ENCODE measurements at regions not wholly inside any gene's neighbourhood (a gene's known extent, or its start where the extent isn't known, plus 50 kb on each side); places are given as distances from the start of the nearest gene placed in this dataset.

GRCh38 chr6:44560458-44561059, 173.1 kb downstream of the CDC5L start:
- no peak for DNase-seq (ENCODE audit: low read depth)

DNA sequence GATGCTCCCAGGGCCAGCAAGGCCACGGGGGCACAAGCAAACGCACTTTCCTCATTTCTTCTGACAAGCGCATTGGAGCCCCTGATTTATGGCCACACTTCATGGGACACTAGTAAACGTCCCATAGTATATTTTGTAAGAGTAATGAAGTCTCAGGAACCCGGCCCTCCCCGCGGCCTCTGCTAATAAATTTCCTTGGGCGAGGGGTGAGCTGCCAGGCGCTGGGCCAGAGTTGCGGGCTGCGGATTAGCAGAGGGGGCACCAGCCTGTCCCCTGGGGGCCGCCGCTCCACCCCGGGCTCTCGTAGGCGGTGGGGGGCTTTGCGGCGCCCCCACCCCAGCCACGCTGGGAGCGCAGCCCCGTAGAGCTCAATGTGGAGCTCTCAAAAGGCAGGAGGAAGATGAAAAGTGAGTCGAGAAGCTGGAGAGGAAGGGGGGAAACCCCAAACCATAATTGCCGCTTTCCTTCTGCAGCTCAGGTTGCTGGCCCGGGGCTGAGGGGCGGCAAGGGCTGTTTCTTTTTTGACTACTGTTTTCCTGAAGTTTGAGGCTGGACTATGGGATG, 173.6 kb downstream of the CDC5L start:
- DNase-seq (ENCODE audit: low read depth) = no peak

DNA sequence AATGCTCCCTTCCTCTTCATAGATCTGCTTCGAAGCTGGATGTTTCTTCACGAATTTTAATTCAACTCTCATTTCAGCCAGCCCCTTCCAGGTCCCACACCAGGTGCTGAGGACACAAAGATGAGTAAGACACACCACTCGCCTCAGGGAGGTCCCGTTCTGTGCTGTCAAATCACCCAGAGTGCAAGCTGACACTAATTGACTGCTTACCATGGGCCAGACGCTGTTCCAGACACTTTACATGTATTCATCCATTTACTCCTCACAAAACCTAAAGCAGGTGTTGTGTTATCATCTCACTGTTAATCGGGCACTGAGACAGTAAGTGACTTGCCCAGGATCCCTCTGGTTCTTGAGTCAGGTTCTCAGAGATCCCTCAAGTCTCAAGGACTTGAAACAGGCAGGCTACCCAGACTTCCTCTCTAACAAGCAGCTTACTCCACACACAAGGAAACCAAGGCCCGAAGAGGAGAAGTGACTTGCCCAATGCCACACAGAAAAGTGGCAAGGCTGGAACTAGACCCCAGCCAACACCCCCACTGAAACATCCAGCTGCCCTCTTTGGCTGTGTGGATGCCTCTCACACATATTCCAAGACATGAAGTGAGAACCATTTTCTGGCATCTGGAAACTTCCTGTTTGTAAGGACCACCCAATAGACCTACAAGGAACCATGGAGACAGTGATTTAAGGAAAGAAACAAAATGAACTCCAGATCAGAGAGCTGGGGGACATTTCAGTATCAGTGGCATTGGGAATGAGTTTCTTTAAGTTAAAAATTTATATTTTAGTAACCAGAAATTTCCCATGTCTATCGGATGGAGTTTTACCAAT, 174.5 kb downstream of the CDC5L start:
- DNase-seq (ENCODE audit: low read depth) = no peak

- no peak for DNase-seq (ENCODE audit: low read depth)
These were observed 175.9 kb downstream of the CDC5L start for GRCh38 chr6:44563397-44563796.

DNA sequence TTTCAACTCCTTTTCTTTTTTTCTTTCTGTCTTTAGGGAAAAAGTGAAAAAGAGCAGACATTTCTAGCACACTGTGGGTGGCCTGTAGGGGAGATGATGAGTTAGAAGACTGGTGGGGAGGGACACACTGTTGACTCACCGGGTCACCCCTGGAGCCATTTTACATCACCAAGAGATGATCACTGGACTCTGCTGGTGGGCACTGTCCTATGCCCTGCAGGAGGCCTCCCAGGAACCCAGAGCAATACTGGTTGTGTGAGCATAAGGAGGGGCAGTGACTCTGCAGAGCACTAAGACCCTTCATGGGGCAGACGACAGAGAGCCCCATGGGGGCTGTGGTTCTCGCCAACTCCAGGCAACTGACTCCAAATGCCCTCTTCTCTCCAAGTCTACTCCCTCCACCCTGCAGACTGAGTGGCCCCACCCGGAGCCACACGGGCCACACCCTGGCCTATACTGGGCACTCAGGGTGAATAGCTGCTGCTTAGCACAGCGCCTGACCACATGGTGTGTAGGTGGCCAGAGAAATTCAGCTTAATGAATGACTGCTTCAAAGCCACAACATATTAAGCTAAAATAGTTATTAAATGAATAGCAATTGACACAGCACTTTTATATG, 177.5 kb downstream of the CDC5L start:
- DNase-seq (ENCODE audit: low read depth) = no peak

GRCh38 chr6:44567406-44567805, 179.9 kb downstream of the CDC5L start:
- no peak for DNase-seq (ENCODE audit: low read depth)

DNA sequence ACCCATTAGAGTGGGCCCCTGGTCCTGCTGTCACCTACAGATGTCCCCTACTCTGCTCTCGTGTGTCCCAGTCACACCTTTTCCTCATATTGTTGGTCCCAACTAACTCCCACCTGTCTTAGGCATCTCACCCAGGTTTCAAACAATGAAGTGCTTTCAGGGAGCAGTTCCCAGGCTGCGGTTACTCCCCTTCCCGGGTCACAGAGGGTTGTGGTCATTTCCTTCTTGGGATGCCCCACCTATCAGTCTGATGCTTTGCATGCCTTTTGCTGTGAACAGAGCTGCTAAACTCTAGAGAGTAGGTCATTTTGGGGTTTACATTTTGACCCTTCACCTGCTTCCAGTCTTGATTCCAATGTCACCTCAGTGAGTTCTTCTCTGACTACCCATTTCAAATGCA, 181.6 kb downstream of the CDC5L start:
- DNase-seq (ENCODE audit: low read depth) = no peak

GRCh38 chr6:44569931-44570385, 182.5 kb downstream of the CDC5L start:
- DNase-seq (ENCODE audit: low read depth) = no peak

GRCh38 chr6:44571510-44571909, 184.0 kb downstream of the CDC5L start:
- no peak for DNase-seq (ENCODE audit: low read depth)

GRCh38 chr6:44572346-44572745, 184.8 kb downstream of the CDC5L start:
- DNase-seq (ENCODE audit: low read depth) = no peak

GRCh38 chr6:44575644-44576043, 188.1 kb downstream of the CDC5L start:
- no peak for DNase-seq (ENCODE audit: low read depth)

DNA sequence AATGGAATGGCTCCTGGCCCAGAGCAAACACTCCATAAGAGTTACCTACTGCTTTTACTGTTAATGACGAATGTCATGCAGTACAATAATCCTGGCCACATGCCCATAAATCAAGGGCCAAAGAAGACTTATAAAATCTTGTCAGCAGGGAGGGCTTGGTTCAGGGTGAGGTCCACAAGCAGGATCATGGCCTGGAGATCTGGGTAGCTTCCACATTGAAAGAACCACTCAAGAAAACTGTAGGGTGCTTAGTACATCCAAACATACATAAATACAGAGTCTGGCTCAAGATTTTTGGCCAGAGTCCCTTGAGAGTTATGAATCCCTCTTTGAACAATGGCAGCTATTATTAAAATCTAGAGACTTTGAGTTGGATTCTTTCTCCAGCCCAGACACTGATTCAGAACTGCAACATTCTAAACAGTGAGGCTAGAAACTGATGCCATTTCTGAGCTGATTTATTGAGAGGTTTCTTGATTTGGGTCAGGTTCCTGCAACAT, 188.7 kb downstream of the CDC5L start:
- DNase-seq (ENCODE audit: low read depth) = no peak

- no peak for DNase-seq (ENCODE audit: low read depth)
These were observed 193.4 kb downstream of the CDC5L start for GRCh38 chr6:44580901-44581300.

GRCh38 chr6:44582930-44583329, 195.4 kb downstream of the CDC5L start:
- DNase-seq (ENCODE audit: low read depth) = no peak

DNA sequence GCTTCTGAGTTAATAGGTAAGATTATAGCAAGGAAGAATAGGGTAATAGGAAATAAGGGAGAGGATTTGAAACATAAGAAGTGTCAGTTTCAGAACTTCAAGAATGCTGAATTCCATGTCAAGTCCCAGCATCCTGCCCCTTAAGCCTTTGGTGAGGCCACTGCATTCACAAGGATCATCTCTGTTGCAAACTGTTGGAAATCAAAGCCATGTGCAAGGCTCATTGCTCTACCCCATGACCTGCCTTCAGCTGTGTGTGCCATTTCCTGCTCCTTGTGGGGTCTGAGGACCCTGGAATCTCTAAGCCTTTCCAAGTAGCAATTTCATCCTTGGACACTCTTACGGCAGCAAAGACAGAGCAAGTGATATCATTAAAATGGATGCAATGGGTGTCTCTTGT, 203.0 kb downstream of the CDC5L start:
- no peak for DNase-seq (ENCODE audit: low read depth)

- DNase-seq (ENCODE audit: low read depth) = peak; percentile 10
These were observed 206.0 kb downstream of the CDC5L start for GRCh38 chr6:44593539-44593944.

GRCh38 chr6:44594481-44594880, 207.0 kb downstream of the CDC5L start:
- DNase-seq (ENCODE audit: low read depth) = no peak

- DNase-seq (ENCODE audit: low read depth) = no peak
These were observed 211.2 kb downstream of the CDC5L start for GRCh38 chr6:44598679-44599078.

GRCh38 chr6:44599672-44600071, 212.2 kb downstream of the CDC5L start:
- DNase-seq (ENCODE audit: low read depth) = no peak

GRCh38 chr6:44603044-44603686, 215.7 kb downstream of the CDC5L start:
- DNase-seq (ENCODE audit: low read depth) = no peak

- DNase-seq (ENCODE audit: low read depth) = no peak
These were observed 219.0 kb downstream of the CDC5L start for GRCh38 chr6:44606504-44606903.

GRCh38 chr6:44606976-44607375, 219.5 kb downstream of the CDC5L start:
- DNase-seq (ENCODE audit: low read depth) = no peak

All from stimulated activated CD8-positive, alpha-beta memory T cell treated with anti-CD3 and anti-CD28 coated beads, Interleukin-12 subunit alpha, Interleukin-12 subunit beta, amount 100 ng/mL, for 4 hours (primary cell).